GM12891 (cell line): ENCODE measurements at regions not wholly inside any gene's neighbourhood (a gene's known extent, or its start where the extent isn't known, plus 50 kb on each side); places are given as distances from the start of the nearest gene placed in this dataset.

ENCODE experiments used
- POLR2A ChIP-seq: IDR thresholded peaks from 2 replicates; pipeline ENCODE4 v1.6.1; 2011; ENCODE audit warnings: low read depth, low read length, control low read depth
- POLR2AphosphoS5 ChIP-seq: IDR thresholded peaks from 2 replicates; pipeline ENCODE4 v1.6.1; 2011; ENCODE audit warnings: low read depth, low read length, control low read depth
- POU2F2 ChIP-seq: IDR thresholded peaks from 2 replicates; pipeline ENCODE4 v1.6.1; 2011; ENCODE audit warnings: low read depth, mild to moderate bottlenecking, control low read depth, low read length, moderate library complexity
- SPI1 ChIP-seq: IDR thresholded peaks from 2 replicates; pipeline ENCODE4 v1.6.1; 2011; ENCODE audit warnings: low read depth, low read length, control low read depth
- TAF1 ChIP-seq: IDR thresholded peaks from 2 replicates; pipeline ENCODE4 v1.6.1; 2011; ENCODE audit warnings: low read depth, low read length, control low read depth

- no peak for TF ChIP-seq POU2F2
- no peak for TF ChIP-seq POLR2AphosphoS5
- TF ChIP-seq TAF1: no peak
- TF ChIP-seq POLR2A: no peak
- no peak for TF ChIP-seq SPI1
Measured at GRCh38 chr4:52192721-52193135, 141.6 kb downstream of the SPATA18 start.
